Esophagus muscularis mucosa (tissue), 4 donors: ENCODE measurements at regions not wholly inside any gene's neighbourhood (a gene's known extent, or its start where the extent isn't known, plus 50 kb on each side); places are given as distances from the start of the nearest gene placed in this dataset.

Experiments
- DNase-seq: peaks from one replicate; pipeline ENCODE4 v3.0.0-alpha.2; 2017; ENCODE audit errors: extremely low spot score
- H3K27ac ChIP-seq, 4 donors: fragments of 200-600 bp; sonication (generic); replicated peaks in 1 of 4; 1 replicate in 3 of 4; 2 replicates in 1 of 4; pipeline ENCODE4 v1.5.1; 2016 to 2019; ENCODE audit warnings: mild to moderate bottlenecking in 1 of 4
- H3K27me3 ChIP-seq, 4 donors: fragments of 200-600 bp; sonication (generic); one replicate each; pipeline versions ENCODE4 v1.5.1 to v1.6.0; 2016 to 2019
- H3K36me3 ChIP-seq, 4 donors: fragments of 200-600 bp; sonication (generic); one replicate each; pipeline ENCODE4 v1.5.1; 2016 to 2019
- H3K4me1 ChIP-seq, 4 donors: fragments of 200-600 bp; sonication (generic); one replicate each; pipeline ENCODE4 v1.5.1; 2016 to 2019
- H3K4me3 ChIP-seq, 4 donors: fragments of 200-600 bp; sonication (generic); 1 replicate in 2 of 4; 2 replicates in 2 of 4; pipeline ENCODE4 v1.5.1; 2016 to 2019; ENCODE audit warnings: mild to moderate bottlenecking in 4 of 4, moderate library complexity in 1 of 4
- H3K9me3 ChIP-seq, 4 donors: fragments of 200-600 bp; sonication (generic); 1 replicate in 3 of 4; 2 replicates in 1 of 4; pipeline ENCODE4 v1.5.1; 2016 to 2019
- CTCF ChIP-seq, 3 experiments: fragments of 200-600 bp in 2 of 3; fragments of 450-650 bp in 1 of 3; sonication (generic) in 2 of 3; IDR thresholded peaks; one replicate each; pipeline ENCODE4 v1.5.1; 2017 to 2019; ENCODE audit warnings: antibody characterized with exemption in 3 of 3, mild to moderate bottlenecking in 2 of 3, moderate library complexity in 1 of 3
- EP300 ChIP-seq: sonication (generic); formaldehyde crosslinking; IDR thresholded peaks from one replicate; pipeline ENCODE4 v1.6.1; 2017; ENCODE audit warnings: antibody characterized with exemption
- POLR2A ChIP-seq: fragments of 450-650 bp; IDR thresholded peaks from one replicate; pipeline ENCODE4 v1.6.1; 2017; ENCODE audit warnings: antibody characterized with exemption, moderate library complexity, mild to moderate bottlenecking, low read depth
- POLR2AphosphoS5 ChIP-seq, 2 donors: sonication (generic); formaldehyde crosslinking; IDR thresholded peaks; one replicate each; pipeline ENCODE4 v1.6.1; 2017; ENCODE audit warnings: antibody characterized with exemption in 2 of 2
- WGBS: methylation state at CpG from one replicate; pipeline ENCODE4 v1.1.5; 2018; 5-methylcytosine and 5-hydroxymethylcytosine counted together
- intact Hi-C: fragments of 100-400 bp; cut with DNase I; formaldehyde crosslinking; loops from one replicate; pipeline ENCODE4 v1.15.1; 2023

GRCh38 chr21:36560933-36561575 lies 81.1 kb upstream of the CLDN14 start:
- Histone ChIP-seq H3K27me3 (peaks cover 0 to 28% (median 0%) of the 10 kb centered on the region in 4 donors), H3K4me1 (no peaks in the 10 kb centered on the region), H3K9me3 (peaks cover 0 to 6% (median 0%) of the 10 kb centered on the region in 4 donors), H3K4me3 (no peak overlapping the region), H3K36me3 (no peaks in the 10 kb centered on the region), H3K27ac (no peak overlapping the region)
- no peak for DNase-seq
- intact Hi-C loops = no loop called here
- TF ChIP-seq POLR2AphosphoS5 (IDR thresholded peaks at IDR 0.05) (no peak), POLR2A (no peak), EP300 (no peak), CTCF (IDR thresholded peaks at IDR 0.05) (no peak)
- WGBS = 87% methylated on average over 7 of the region's 7 CpGs

GRCh38 chr21:36563341-36563926 lies 83.5 kb upstream of the CLDN14 start:
- Histone ChIP-seq H3K4me3 (no peak overlapping the region), H3K4me1 (no peaks in the 10 kb centered on the region), H3K36me3 (no peaks in the 10 kb centered on the region), H3K27ac (no peak overlapping the region), H3K27me3 (peaks cover 0 to 22% (median 0%) of the 10 kb centered on the region in 4 donors), H3K9me3 (peaks cover 0 to under 1% (median 0%) of the 10 kb centered on the region in 4 donors)
- no peak for TF ChIP-seq CTCF (IDR thresholded peaks at IDR 0.05)
- no peak for TF ChIP-seq POLR2A
- TF ChIP-seq EP300 = no peak
- TF ChIP-seq POLR2AphosphoS5 (IDR thresholded peaks at IDR 0.05) = no peak
- no peak for DNase-seq
- 69% methylated on average over 12 of the region's 12 CpGs for WGBS
- intact Hi-C loops = no loop called here

- TF ChIP-seq CTCF (IDR thresholded peaks at IDR 0.05) (no peak), POLR2A (no peak), EP300 (no peak), POLR2AphosphoS5 (IDR thresholded peaks at IDR 0.05) (no peak)
- H3K27me3 ChIP-seq = peaks cover 0 to 22% (median 0%) of the 10 kb centered on the region in 4 donors
- H3K4me1 ChIP-seq = no peaks in the 10 kb centered on the region
- no peaks in the 10 kb centered on the region for H3K36me3 ChIP-seq
- 0% methylated on average over 1 of the region's 1 CpG for WGBS
- intact Hi-C loops = no loop called here
- no peak overlapping the region for H3K4me3 ChIP-seq
- H3K9me3 ChIP-seq = no peaks in the 10 kb centered on the region
- H3K27ac ChIP-seq = no peak overlapping the region
- DNase-seq = no peak
Observed at GRCh38 chr21:36564647-36565046, 84.7 kb upstream of the CLDN14 start.

GRCh38 chr21:36565540-36565939 lies 85.6 kb upstream of the CLDN14 start:
- H3K36me3 ChIP-seq = no peaks in the 10 kb centered on the region
- H3K9me3 ChIP-seq = no peaks in the 10 kb centered on the region
- WGBS = 94% methylated on average over 2 of the region's 2 CpGs
- no peaks in the 10 kb centered on the region for H3K4me1 ChIP-seq
- no peak for TF ChIP-seq POLR2AphosphoS5 (IDR thresholded peaks at IDR 0.05)
- no peak for TF ChIP-seq POLR2A
- no peak for TF ChIP-seq EP300
- TF ChIP-seq CTCF (IDR thresholded peaks at IDR 0.05) = no peak
- no peak overlapping the region for H3K4me3 ChIP-seq
- peaks cover 0 to 22% (median 0%) of the 10 kb centered on the region in 4 donors for H3K27me3 ChIP-seq
- intact Hi-C loops = no loop called here
- H3K27ac ChIP-seq = no peak overlapping the region
- no peak for DNase-seq
